H9 (cell line): ENCODE measurements at regions not wholly inside any gene's neighbourhood (a gene's known extent, or its start where the extent isn't known, plus 50 kb on each side); places are given as distances from the start of the nearest gene placed in this dataset.

Experiments
- DNase-seq: peaks from one replicate; pipeline ENCODE4 v3.0.0-alpha.2; 2017
- H2AFZ ChIP-seq: one replicate; pipeline ENCODE4 v1.6.1; 2013; ENCODE audit warnings: mild to moderate bottlenecking, low read length, control low read depth, moderate library complexity
- H2AK5ac ChIP-seq: 2 replicates; pipeline ENCODE4 v1.6.1; 2013; ENCODE audit warnings: low read length, control low read depth, mixed read lengths; ENCODE audit not compliant: insufficient read length
- H2BK120ac ChIP-seq: one replicate; pipeline ENCODE4 v1.6.1; 2013; ENCODE audit warnings: low read depth, mild to moderate bottlenecking, low read length, control low read depth, inconsistent platforms; ENCODE audit not compliant: poor library complexity, severe bottlenecking
- H2BK12ac ChIP-seq: 2 replicates; pipeline ENCODE4 v1.6.1; 2013; ENCODE audit warnings: low read length, control low read depth, mixed read lengths, low read depth; ENCODE audit not compliant: insufficient read length
- H2BK15ac ChIP-seq: 2 replicates; pipeline ENCODE4 v1.6.1; 2013; ENCODE audit warnings: low read depth, low read length, control low read depth
- H2BK20ac ChIP-seq: one replicate; pipeline ENCODE4 v1.6.1; 2013; ENCODE audit warnings: low read depth, mild to moderate bottlenecking, low read length, control low read depth, inconsistent platforms; ENCODE audit not compliant: poor library complexity, severe bottlenecking
- H2BK5ac ChIP-seq: 2 replicates; pipeline ENCODE4 v1.6.1; 2013; ENCODE audit warnings: low read length, control low read depth, mixed read lengths; ENCODE audit not compliant: insufficient read length
- H3K14ac ChIP-seq: 2 replicates; pipeline ENCODE4 v1.6.1; 2013; ENCODE audit warnings: low read length, control low read depth; ENCODE audit not compliant: insufficient read depth
- H3K18ac ChIP-seq: 2 replicates; pipeline ENCODE4 v1.6.1; 2013; ENCODE audit warnings: low read depth, mild to moderate bottlenecking, mixed read lengths, low read length, control low read depth; ENCODE audit not compliant: insufficient read length
- H3K23ac ChIP-seq: 2 replicates; pipeline ENCODE4 v1.6.1; 2013; ENCODE audit warnings: low read length, control low read depth, mixed read lengths, low read depth; ENCODE audit not compliant: insufficient read length
- H3K23me2 ChIP-seq: 2 replicates; pipeline ENCODE4 v1.6.1; 2013; ENCODE audit warnings: low read depth, mild to moderate bottlenecking, mixed read lengths, low read length, control low read depth; ENCODE audit not compliant: insufficient read length, poor library complexity, severe bottlenecking
- H3K27ac ChIP-seq: 2 replicates; pipeline ENCODE4 v1.5.1; 2013; ENCODE audit warnings: low read length, control low read depth, mixed read lengths, low read depth; ENCODE audit not compliant: insufficient read length
- H3K27me3 ChIP-seq: 2 replicates; pipeline ENCODE4 v1.6.1; 2013; ENCODE audit warnings: low read length, control low read depth, inconsistent platforms; ENCODE audit not compliant: insufficient read depth
- H3K4ac ChIP-seq: 2 replicates; pipeline ENCODE4 v1.6.1; 2013; ENCODE audit warnings: low read depth, mild to moderate bottlenecking, control low read depth, inconsistent platforms, low read length, moderate library complexity
- H3K4me1 ChIP-seq: 2 replicates; pipeline ENCODE4 v1.6.1; 2013; ENCODE audit warnings: low read length, control low read depth, inconsistent platforms; ENCODE audit not compliant: insufficient read depth
- H3K4me2 ChIP-seq: 2 replicates; pipeline ENCODE4 v1.6.1; 2013; ENCODE audit warnings: low read length, control low read depth, mixed read lengths; ENCODE audit not compliant: insufficient read length, insufficient read depth
- H3K56ac ChIP-seq: 2 replicates; pipeline ENCODE4 v1.6.1; 2013; ENCODE audit warnings: low read depth, mild to moderate bottlenecking, mixed read lengths, low read length, control low read depth; ENCODE audit not compliant: insufficient read length
- H3K79me1 ChIP-seq: 2 replicates; pipeline ENCODE4 v1.6.1; 2013; ENCODE audit warnings: low read depth, mild to moderate bottlenecking, moderate library complexity, low read length, control low read depth, inconsistent platforms; ENCODE audit not compliant: insufficient read depth, poor library complexity, severe bottlenecking
- H3K79me2 ChIP-seq: 2 replicates; pipeline ENCODE4 v1.6.1; 2013; ENCODE audit warnings: low read length, control low read depth, inconsistent platforms; ENCODE audit not compliant: insufficient read depth
- H3K9ac ChIP-seq: 2 replicates; pipeline ENCODE4 v1.6.1; 2013; ENCODE audit warnings: low read length, control low read depth, mixed read lengths; ENCODE audit not compliant: insufficient read length; ENCODE audit errors: extremely low read depth
- H3K9me3 ChIP-seq: one replicate; pipeline ENCODE4 v1.6.1; 2013; ENCODE audit warnings: low read depth, low read length, inconsistent platforms; ENCODE audit not compliant: control insufficient read depth
- H3T11ph ChIP-seq: one replicate; pipeline ENCODE4 v1.6.1; 2013; ENCODE audit warnings: mild to moderate bottlenecking, low read length, control low read depth, inconsistent platforms
- H4K20me1 ChIP-seq: one replicate; pipeline ENCODE4 v1.6.1; 2013; ENCODE audit not compliant: control insufficient read depth, insufficient read length, insufficient read depth
- H4K5ac ChIP-seq: 2 replicates; pipeline ENCODE4 v1.6.1; 2013; ENCODE audit warnings: low read depth, mild to moderate bottlenecking, mixed read lengths, low read length, control low read depth; ENCODE audit not compliant: insufficient read length
- H4K8ac ChIP-seq: replicated peaks from 2 replicates; pipeline ENCODE4 v1.6.1; 2013; ENCODE audit warnings: low read length, control low read depth, mixed read lengths, low read depth; ENCODE audit not compliant: insufficient read length
- H4K91ac ChIP-seq: 2 replicates; pipeline ENCODE4 v1.6.1; 2013; ENCODE audit warnings: low read depth, mild to moderate bottlenecking, moderate library complexity, mixed read lengths, low read length, control low read depth; ENCODE audit not compliant: insufficient read length
- H3K27ac Mint-ChIP-seq, 3 experiments: 2 replicates in 2 of 3; 3 replicates in 1 of 3; pipeline ENCODE4 v1.8.0; 2020 to 2021; ENCODE audit warnings: mixed read lengths in 3 of 3, mild to moderate bottlenecking in 1 of 3, moderate library complexity in 1 of 3
- H3K27me3 Mint-ChIP-seq: 2 replicates; pipeline ENCODE4 v1.8.0; 2021; ENCODE audit warnings: low read depth, mild to moderate bottlenecking, moderate library complexity, mixed read lengths
- H3K36me3 Mint-ChIP-seq, 3 experiments: 2 replicates in 2 of 3; 3 replicates in 1 of 3; pipeline ENCODE4 v1.8.0; 2020 to 2021; ENCODE audit warnings: low read depth in 3 of 3, mixed read lengths in 3 of 3; ENCODE audit not compliant: insufficient read depth in 1 of 3
- H3K4me1 Mint-ChIP-seq, 2 experiments: 2 replicates each; pipeline ENCODE4 v1.8.0; 2020; ENCODE audit warnings: mixed read lengths in 2 of 2
- H3K4me3 Mint-ChIP-seq, 2 experiments: 2 replicates in 1 of 2; 3 replicates in 1 of 2; pipeline ENCODE4 v1.8.0; 2020 to 2021; ENCODE audit warnings: mild to moderate bottlenecking in 2 of 2, mixed read lengths in 2 of 2, moderate library complexity in 1 of 2
- H3K9me3 Mint-ChIP-seq, 2 experiments: 2 replicates in 1 of 2; 3 replicates in 1 of 2; pipeline ENCODE4 v1.8.0; 2020; ENCODE audit warnings: mild to moderate bottlenecking in 2 of 2, mixed read lengths in 2 of 2, moderate library complexity in 1 of 2
- CTCF ChIP-seq: fragments of 200-600 bp; sonication (generic); conservative IDR thresholded peaks from 3 replicates; pipeline ENCODE4 v1.8.0; 2021; ENCODE audit warnings: antibody characterized with exemption, mild to moderate bottlenecking
- WGBS: extraction: QIAGEN DNeasy Blood & Tissue Kit; methylation state at CpG from one replicate; pipeline ENCODE4 v1.1.7; 2013; ENCODE audit warnings: missing lambda C conversion rate, low lambda C conversion rate, mixed read lengths; ENCODE audit not compliant: insufficient read length; ENCODE audit errors: extremely low coverage; 5-methylcytosine and 5-hydroxymethylcytosine counted together

GRCh38 chr16:29321585-29321984 is 84.9 kb downstream of the NPIPB11 start:
- Histone ChIP-seq H3K23me2 (no peaks in the 10 kb centered on the region), H3T11ph (no peak overlapping the region), H4K5ac (no peak overlapping the region), H3K14ac (no peak overlapping the region), H3K4me2 (no peak overlapping the region), H2AFZ (no peak overlapping the region), H4K20me1 (no peaks in the 10 kb centered on the region), H3K79me2 (no peaks in the 10 kb centered on the region), H3K56ac (no peak overlapping the region), H3K4me1 (no peaks in the 10 kb centered on the region), H2BK120ac (no peak overlapping the region), H2BK15ac (no peak overlapping the region), H3K4ac (no peak overlapping the region), H3K9me3 (no peaks in the 10 kb centered on the region), H3K27me3 (no peaks in the 10 kb centered on the region), H4K8ac (no peak overlapping the region), H3K79me1 (no peaks in the 10 kb centered on the region), H3K27ac (no peak overlapping the region), H2BK5ac (no peak overlapping the region), H4K91ac (no peak overlapping the region), H3K23ac (no peak overlapping the region), H3K9ac (no peak overlapping the region), H3K18ac (no peak overlapping the region), H2AK5ac (no peak overlapping the region), H2BK12ac (no peak overlapping the region), H2BK20ac (no peak overlapping the region)
- H3K27me3 Mint-ChIP-seq, result peaks cover 2% of the 10 kb centered on the region; the same call in 1 of the 2 replicates
- no peak for TF ChIP-seq CTCF
- no peaks in the 10 kb centered on the region; a peak in 1 of 7 replicates for H3K36me3 Mint-ChIP-seq
- H3K9me3 Mint-ChIP-seq, result no peaks in the 10 kb centered on the region
- 0 out of 7 replicates have a peak overlapping the region, but pooled peaks of 1 of the 3 experiments have one; percentile 16 for H3K27ac Mint-ChIP-seq
- no peak overlapping the region for H3K4me3 Mint-ChIP-seq
- DNase-seq, result no peak
- WGBS, result no CpG with 5 or more reads among the region's 9 CpGs
- H3K4me1 Mint-ChIP-seq, result peaks cover 21 to 39% of the 10 kb centered on the region in 2 experiments
